Stimulated activated memory B cell treated with anti-CD40 and anti-IgM and Interleukin-4, amounts not matched to agents 10 μg/mL and 1 μg/mL and 100 μg/mL, for 72 hours (primary cell): ENCODE measurements at regions not wholly inside any gene's neighbourhood (a gene's known extent, or its start where the extent isn't known, plus 50 kb on each side); places are given as distances from the start of the nearest gene placed in this dataset.

Experiments
- ATAC-seq: fragments of 150-1000 bp; cut with Tn5 transposase; 2 replicates; pipeline ENCODE4 v1.10.0; 2021
- H3K27ac Mint-ChIP-seq: one replicate; pipeline ENCODE4 v1.8.0; 2022; ENCODE audit warnings: mild to moderate bottlenecking, mixed read lengths
- H3K27me3 Mint-ChIP-seq: one replicate; pipeline ENCODE4 v1.8.0; 2022; ENCODE audit warnings: mixed read lengths
- H3K36me3 Mint-ChIP-seq: one replicate; pipeline ENCODE4 v1.8.0; 2022; ENCODE audit warnings: mixed read lengths
- H3K4me1 Mint-ChIP-seq: one replicate; pipeline ENCODE4 v1.8.0; 2022; ENCODE audit warnings: mixed read lengths
- H3K4me3 Mint-ChIP-seq: one replicate; pipeline ENCODE4 v1.8.0; 2022; ENCODE audit warnings: mild to moderate bottlenecking, moderate library complexity, mixed read lengths
- H3K9me3 Mint-ChIP-seq: one replicate; pipeline ENCODE4 v1.8.0; 2022; ENCODE audit warnings: mixed read lengths

GRCh38 chr16:65961476-65962143 is 404.9 kb upstream of the CDH5 start:
- no peaks in the 10 kb centered on the region for H3K27me3 Mint-ChIP-seq
- no peaks in the 10 kb centered on the region for H3K36me3 Mint-ChIP-seq
- H3K9me3 Mint-ChIP-seq = no peaks in the 10 kb centered on the region
- no peak overlapping the region for H3K4me3 Mint-ChIP-seq
- no peak for ATAC-seq
- no peaks in the 10 kb centered on the region for H3K4me1 Mint-ChIP-seq
- H3K27ac Mint-ChIP-seq = no peak overlapping the region

- no peak for ATAC-seq
- Mint-ChIP-seq H3K27ac (no peak overlapping the region), H3K4me3 (no peak overlapping the region), H3K36me3 (no peaks in the 10 kb centered on the region), H3K27me3 (no peaks in the 10 kb centered on the region), H3K4me1 (no peaks in the 10 kb centered on the region), H3K9me3 (no peaks in the 10 kb centered on the region)
These were observed 406.5 kb upstream of the CDH5 start for GRCh38 chr16:65959983-65960382.

GRCh38 chr16:65958086-65958485 is 408.4 kb upstream of the CDH5 start:
- Mint-ChIP-seq H3K36me3 (no peaks in the 10 kb centered on the region), H3K4me1 (no peaks in the 10 kb centered on the region), H3K9me3 (no peaks in the 10 kb centered on the region), H3K27ac (no peak overlapping the region), H3K4me3 (no peak overlapping the region), H3K27me3 (no peaks in the 10 kb centered on the region)
- no peak for ATAC-seq

GRCh38 chr16:65956100-65956499 is 410.4 kb upstream of the CDH5 start:
- no peak for ATAC-seq
- no peaks in the 10 kb centered on the region for H3K27me3 Mint-ChIP-seq

GRCh38 chr16:65954446-65954845 is 412.0 kb upstream of the CDH5 start:
- Mint-ChIP-seq H3K27ac (no peak overlapping the region), H3K4me1 (no peaks in the 10 kb centered on the region), H3K27me3 (no peaks in the 10 kb centered on the region), H3K9me3 (no peaks in the 10 kb centered on the region), H3K4me3 (no peak overlapping the region), H3K36me3 (no peaks in the 10 kb centered on the region)
- ATAC-seq = no peak

More at GRCh38 chr16:65956100-65956499, 410.4 kb upstream of the CDH5 start:
- H3K4me1 Mint-ChIP-seq = no peaks in the 10 kb centered on the region
- H3K27ac Mint-ChIP-seq = no peak overlapping the region
- H3K36me3 Mint-ChIP-seq = no peaks in the 10 kb centered on the region
- no peak overlapping the region for H3K4me3 Mint-ChIP-seq
- no peaks in the 10 kb centered on the region for H3K9me3 Mint-ChIP-seq

- ATAC-seq = no peak
- Mint-ChIP-seq H3K27ac (no peak overlapping the region), H3K9me3 (peaks cover 3% of the 10 kb centered on the region), H3K4me3 (no peak overlapping the region), H3K36me3 (no peaks in the 10 kb centered on the region), H3K4me1 (no peaks in the 10 kb centered on the region), H3K27me3 (no peaks in the 10 kb centered on the region)
These were observed 416.3 kb upstream of the CDH5 start for GRCh38 chr16:65950211-65950610.

- H3K27me3 Mint-ChIP-seq = no peaks in the 10 kb centered on the region
- H3K27ac Mint-ChIP-seq = no peak overlapping the region
- no peak overlapping the region for H3K4me3 Mint-ChIP-seq
- ATAC-seq = no peak
- no peaks in the 10 kb centered on the region for H3K36me3 Mint-ChIP-seq
- no peaks in the 10 kb centered on the region for H3K4me1 Mint-ChIP-seq
- peaks cover 5% of the 10 kb centered on the region for H3K9me3 Mint-ChIP-seq
These were observed 418.1 kb upstream of the CDH5 start for GRCh38 chr16:65948361-65948760.

GRCh38 chr16:65947951-65948350 is 418.5 kb upstream of the CDH5 start:
- no peak overlapping the region for H3K27ac Mint-ChIP-seq
- H3K4me1 Mint-ChIP-seq = no peaks in the 10 kb centered on the region
- H3K9me3 Mint-ChIP-seq = peaks cover 5% of the 10 kb centered on the region
- ATAC-seq = no peak
- no peaks in the 10 kb centered on the region for H3K36me3 Mint-ChIP-seq
- H3K4me3 Mint-ChIP-seq = no peak overlapping the region
- no peaks in the 10 kb centered on the region for H3K27me3 Mint-ChIP-seq

GRCh38 chr16:65945493-65945892 is 421.0 kb upstream of the CDH5 start:
- no peak for ATAC-seq
- H3K27me3 Mint-ChIP-seq = no peaks in the 10 kb centered on the region
- no peaks in the 10 kb centered on the region for H3K36me3 Mint-ChIP-seq
- H3K4me3 Mint-ChIP-seq = no peak overlapping the region
- H3K4me1 Mint-ChIP-seq = no peaks in the 10 kb centered on the region
- peaks cover 8% of the 10 kb centered on the region for H3K9me3 Mint-ChIP-seq
- no peak overlapping the region for H3K27ac Mint-ChIP-seq

- no peak for ATAC-seq
- H3K4me1 Mint-ChIP-seq = no peaks in the 10 kb centered on the region
- no peak overlapping the region for H3K4me3 Mint-ChIP-seq
- no peaks in the 10 kb centered on the region for H3K36me3 Mint-ChIP-seq
- no peaks in the 10 kb centered on the region for H3K27me3 Mint-ChIP-seq
- no peak overlapping the region for H3K27ac Mint-ChIP-seq
- H3K9me3 Mint-ChIP-seq = peaks cover 8% of the 10 kb centered on the region
These were observed 422.1 kb upstream of the CDH5 start for GRCh38 chr16:65944361-65944760.

- no peak overlapping the region for H3K27ac Mint-ChIP-seq
- H3K9me3 Mint-ChIP-seq = peaks cover 6% of the 10 kb centered on the region
- ATAC-seq = no peak
- H3K4me1 Mint-ChIP-seq = no peaks in the 10 kb centered on the region
- no peaks in the 10 kb centered on the region for H3K27me3 Mint-ChIP-seq
- no peak overlapping the region for H3K4me3 Mint-ChIP-seq
- H3K36me3 Mint-ChIP-seq = no peaks in the 10 kb centered on the region
These were observed 425.8 kb upstream of the CDH5 start for GRCh38 chr16:65940711-65941110.

GRCh38 chr16:65938083-65938482 is 428.4 kb upstream of the CDH5 start:
- H3K36me3 Mint-ChIP-seq = no peaks in the 10 kb centered on the region
- H3K4me3 Mint-ChIP-seq = no peak overlapping the region
- H3K9me3 Mint-ChIP-seq = peaks cover 10% of the 10 kb centered on the region
- H3K27ac Mint-ChIP-seq = no peak overlapping the region
- H3K27me3 Mint-ChIP-seq = no peaks in the 10 kb centered on the region
- ATAC-seq = no peak
- no peaks in the 10 kb centered on the region for H3K4me1 Mint-ChIP-seq

- H3K27ac Mint-ChIP-seq = no peak overlapping the region
- no peaks in the 10 kb centered on the region for H3K27me3 Mint-ChIP-seq
- no peaks in the 10 kb centered on the region for H3K36me3 Mint-ChIP-seq
- no peaks in the 10 kb centered on the region for H3K4me1 Mint-ChIP-seq
- ATAC-seq = no peak
- H3K9me3 Mint-ChIP-seq = peaks cover 10% of the 10 kb centered on the region
- no peak overlapping the region for H3K4me3 Mint-ChIP-seq
These were observed 429.0 kb upstream of the CDH5 start for GRCh38 chr16:65937455-65937854.

GRCh38 chr16:65936096-65936495 is 430.4 kb upstream of the CDH5 start:
- Mint-ChIP-seq H3K27ac (no peak overlapping the region), H3K4me3 (no peak overlapping the region), H3K9me3 (peaks cover 7% of the 10 kb centered on the region), H3K4me1 (no peaks in the 10 kb centered on the region), H3K27me3 (no peaks in the 10 kb centered on the region), H3K36me3 (no peaks in the 10 kb centered on the region)
- ATAC-seq = no peak

- Mint-ChIP-seq H3K4me3 (no peak overlapping the region), H3K36me3 (no peaks in the 10 kb centered on the region), H3K27me3 (no peaks in the 10 kb centered on the region), H3K27ac (no peak overlapping the region), H3K4me1 (no peaks in the 10 kb centered on the region), H3K9me3 (peaks cover 16% of the 10 kb centered on the region)
- no peak for ATAC-seq
These were observed 432.0 kb upstream of the CDH5 start for GRCh38 chr16:65934443-65934842.

- H3K27ac Mint-ChIP-seq = no peak overlapping the region
- H3K4me1 Mint-ChIP-seq = no peaks in the 10 kb centered on the region
- peaks cover 18% of the 10 kb centered on the region for H3K9me3 Mint-ChIP-seq
- H3K4me3 Mint-ChIP-seq = no peak overlapping the region
- no peaks in the 10 kb centered on the region for H3K36me3 Mint-ChIP-seq
- no peak for ATAC-seq
- H3K27me3 Mint-ChIP-seq = no peaks in the 10 kb centered on the region
These were observed 432.8 kb upstream of the CDH5 start for GRCh38 chr16:65933703-65934102.
